Left renal pelvis (tissue), 4 donors: ENCODE measurements at regions not wholly inside any gene's neighbourhood (a gene's known extent, or its start where the extent isn't known, plus 50 kb on each side); places are given as distances from the start of the nearest gene placed in this dataset.
A peak's percentile ranks its signal among the peaks of the same experiment; 100 is the strongest.
"Not testable (repeated sequence)": the region's sequence is repeated elsewhere in the genome, so short reads cannot be mapped to it uniquely, and the experiment has no call there.

Source experiments
- DNase-seq, 4 donors: peaks; one replicate each; pipeline ENCODE4 v3.0.0-alpha.2; 2013; ENCODE audit warnings: low read depth in 4 of 4, low spot score in 3 of 4

- no peak for DNase-seq
Measured at GRCh38 chr5:112472614-112473013, 53.5 kb upstream of the EPB41L4A start.

- no peak for DNase-seq
Measured at GRCh38 chr5:112473989-112474388, 54.9 kb upstream of the EPB41L4A start.

GRCh38 chr5:112475747-112476365 is 56.8 kb upstream of the EPB41L4A start:
- DNase-seq, result no peak

- DNase-seq, result no peak
Measured at GRCh38 chr5:112479418-112479817, 60.3 kb upstream of the EPB41L4A start.

GRCh38 chr5:112480501-112480900 is 61.4 kb upstream of the EPB41L4A start:
- no peak for DNase-seq

- no peak for DNase-seq
Measured at GRCh38 chr5:112483704-112484103, 64.6 kb upstream of the EPB41L4A start.

GRCh38 chr5:112485934-112486355 is 66.9 kb upstream of the EPB41L4A start:
- DNase-seq, result no peak

- no peak for DNase-seq
Measured at GRCh38 chr5:112491257-112491656, 72.2 kb upstream of the EPB41L4A start.

GRCh38 chr5:112492291-112492690 is 73.2 kb upstream of the EPB41L4A start:
- DNase-seq, result peak in 1 of 4 donors; percentile 24

- DNase-seq, result not testable (repeated sequence)
Measured at GRCh38 chr5:112503749-112504501, 84.8 kb upstream of the EPB41L4A start.

- DNase-seq, result not testable (repeated sequence)
Measured at GRCh38 chr5:112509097-112509496, 90.0 kb upstream of the EPB41L4A start.

- DNase-seq, result no peak
Measured at GRCh38 chr5:112511920-112512319, 92.8 kb upstream of the EPB41L4A start.

GRCh38 chr5:112512901-112513300 is 93.8 kb upstream of the EPB41L4A start:
- peak; percentile 25 to 56 (median 44) for DNase-seq

- no peak for DNase-seq
Measured at GRCh38 chr5:112514111-112514510, 95.0 kb upstream of the EPB41L4A start.

- not testable (repeated sequence) for DNase-seq
Measured at GRCh38 chr5:112520474-112520873, 101.4 kb upstream of the EPB41L4A start.

GRCh38 chr5:112522891-112523673 is 104.0 kb upstream of the EPB41L4A start:
- DNase-seq, result not testable (repeated sequence)

- DNase-seq, result not testable (repeated sequence)
Measured at GRCh38 chr5:112523674-112524263, 104.7 kb upstream of the EPB41L4A start.

GRCh38 chr5:112525217-112525616 is 106.1 kb upstream of the EPB41L4A start:
- DNase-seq, result no peak

GRCh38 chr5:112528928-112529327 is 109.9 kb upstream of the EPB41L4A start:
- DNase-seq, result no peak

GRCh38 chr5:112529525-112529924 is 110.4 kb upstream of the EPB41L4A start:
- DNase-seq, result no peak
